ENCODE measurements at regions not wholly inside any gene's neighbourhood (a gene's known extent, or its start where the extent isn't known, plus 50 kb on each side); places are given as distances from the start of the nearest gene placed in this dataset.

GRCh38 chr11:15861256-15861655 lies 495.1 kb downstream of the SOX6 start:
- no peak for DNase-seq

- DNase-seq: no peak
Measured at GRCh38 chr11:15863411-15863810, 492.9 kb downstream of the SOX6 start.

- DNase-seq: no peak
Measured at GRCh38 chr11:15864026-15864805, 492.1 kb downstream of the SOX6 start.

GRCh38 chr11:15865212-15865987 lies 490.9 kb downstream of the SOX6 start:
- no peak for DNase-seq

GRCh38 chr11:15867871-15868270 lies 488.5 kb downstream of the SOX6 start:
- no peak for DNase-seq

- no peak for DNase-seq
Measured at GRCh38 chr11:15870911-15871310, 485.4 kb downstream of the SOX6 start.

- DNase-seq: no peak
Measured at GRCh38 chr11:15871904-15872626, 484.3 kb downstream of the SOX6 start.

GRCh38 chr11:15873501-15873900 lies 482.8 kb downstream of the SOX6 start:
- DNase-seq: no peak

GRCh38 chr11:15874704-15875103 lies 481.6 kb downstream of the SOX6 start:
- DNase-seq: no peak

- no peak for DNase-seq
Measured at GRCh38 chr11:15875393-15875792, 481.0 kb downstream of the SOX6 start.

GRCh38 chr11:15875943-15876342 lies 480.4 kb downstream of the SOX6 start:
- no peak for DNase-seq

GRCh38 chr11:15878756-15879155 lies 477.6 kb downstream of the SOX6 start:
- no peak for DNase-seq

GRCh38 chr11:15880291-15880690 lies 476.1 kb downstream of the SOX6 start:
- no peak for DNase-seq

- DNase-seq: no peak
Measured at GRCh38 chr11:15882876-15883454, 473.4 kb downstream of the SOX6 start.

GRCh38 chr11:15883455-15883920 lies 472.9 kb downstream of the SOX6 start:
- no peak for DNase-seq

- no peak for DNase-seq
Measured at GRCh38 chr11:15884141-15884540, 472.2 kb downstream of the SOX6 start.

GRCh38 chr11:15884777-15885540 lies 471.4 kb downstream of the SOX6 start:
- DNase-seq: no peak

- DNase-seq: no peak
Measured at GRCh38 chr11:15885854-15886253, 470.5 kb downstream of the SOX6 start.

- no peak for DNase-seq
Measured at GRCh38 chr11:15886299-15886698, 470.0 kb downstream of the SOX6 start.

- DNase-seq: no peak
Measured at GRCh38 chr11:15886866-15887265, 469.5 kb downstream of the SOX6 start.

GRCh38 chr11:15888556-15889345 lies 467.6 kb downstream of the SOX6 start:
- DNase-seq: no peak
